ENCODE measurements at regions not wholly inside any gene's neighbourhood (a gene's known extent, or its start where the extent isn't known, plus 50 kb on each side); places are given as distances from the start of the nearest gene placed in this dataset.
"Not testable (repeated sequence)": the region's sequence is repeated elsewhere in the genome, so short reads cannot be mapped to it uniquely, and the experiment has no call there.

GRCh38 chr1:232709386-232709785, 79.5 kb upstream of the SIPA1L2 start:
- Histone ChIP-seq H3K27ac (no peak overlapping the region), H3K4me3 (no peak overlapping the region), H3K36me3 (no peaks in the 10 kb centered on the region), H3K4me1 (peaks cover 0 to 32% (median 5%) of the 10 kb centered on the region in 4 donors), H3K9me3 (no peaks in the 10 kb centered on the region), H3K27me3 (no peaks in the 10 kb centered on the region)
- DNase-seq, result peak in 1 of 3 donors; percentile 35
- TF ChIP-seq POLR2A (IDR thresholded peaks at IDR 0.05) (no peak), CTCF (IDR thresholded peaks at IDR 0.05) (no peak)
- peak; percentile 21 to 56 (median 42) for ATAC-seq
- intact Hi-C loops (cut with DNase I), result no loop called here
- 59% methylated on average over 4 of the region's 5 CpGs for WGBS (ENCODE audit: insufficient coverage, low coverage, low lambda C conversion rate, missing lambda C conversion rate)

GRCh38 chr1:232711996-232712395, 82.1 kb upstream of the SIPA1L2 start:
- ATAC-seq (no peak), DNase-seq (no peak)
- no peaks in the 10 kb centered on the region for H3K36me3 ChIP-seq
- no peak overlapping the region for H3K4me3 ChIP-seq
- intact Hi-C loops (cut with DNase I), result no loop called here
- TF ChIP-seq CTCF (IDR thresholded peaks at IDR 0.05) (no peak), POLR2A (IDR thresholded peaks at IDR 0.05) (no peak)
- H3K4me1 ChIP-seq, result peaks cover 0 to 16% (median 0%) of the 10 kb centered on the region in 4 donors
- no peak overlapping the region for H3K27ac ChIP-seq
- H3K9me3 ChIP-seq, result no peaks in the 10 kb centered on the region
- H3K27me3 ChIP-seq, result no peaks in the 10 kb centered on the region
- 83% methylated on average over 6 of the region's 6 CpGs for WGBS (ENCODE audit: insufficient coverage, low coverage, low lambda C conversion rate, missing lambda C conversion rate)

GRCh38 chr1:232713785-232714184, 83.9 kb upstream of the SIPA1L2 start:
- TF ChIP-seq CTCF (IDR thresholded peaks at IDR 0.05), result no peak
- no peak for TF ChIP-seq POLR2A (IDR thresholded peaks at IDR 0.05)
- peaks cover 0 to 9% (median 0%) of the 10 kb centered on the region in 4 donors for H3K4me1 ChIP-seq
- no peak overlapping the region for H3K27ac ChIP-seq
- no peak for ATAC-seq
- no peak overlapping the region for H3K4me3 ChIP-seq
- H3K36me3 ChIP-seq, result no peaks in the 10 kb centered on the region
- no peaks in the 10 kb centered on the region for H3K9me3 ChIP-seq
- DNase-seq, result no peak
- intact Hi-C loops (cut with DNase I), result no loop called here
- no peaks in the 10 kb centered on the region for H3K27me3 ChIP-seq

GRCh38 chr1:232715154-232715553, 85.2 kb upstream of the SIPA1L2 start:
- no peaks in the 10 kb centered on the region for H3K36me3 ChIP-seq
- ATAC-seq, result no peak
- no peaks in the 10 kb centered on the region for H3K4me1 ChIP-seq
- intact Hi-C loops (cut with DNase I), result no loop called here
- no peak for DNase-seq
- no peak overlapping the region for H3K4me3 ChIP-seq
- TF ChIP-seq POLR2A (IDR thresholded peaks at IDR 0.05), result no peak
- no peak for TF ChIP-seq CTCF (IDR thresholded peaks at IDR 0.05)
- H3K27ac ChIP-seq, result no peak overlapping the region
- H3K27me3 ChIP-seq, result no peaks in the 10 kb centered on the region
- H3K9me3 ChIP-seq, result no peaks in the 10 kb centered on the region

GRCh38 chr1:232717911-232718310, 87.3 kb upstream of the MAP10 start:
- H3K4me3 ChIP-seq; intact Hi-C loops (cut with DNase I); ATAC-seq; H3K36me3 ChIP-seq; H3K4me1 ChIP-seq; DNase-seq; H3K9me3 ChIP-seq; H3K27me3 ChIP-seq; H3K27ac ChIP-seq: not testable (repeated sequence)
- 88% methylated on average over 4 of the region's 4 CpGs for WGBS (ENCODE audit: insufficient coverage, low coverage, low lambda C conversion rate, missing lambda C conversion rate)

Data from right lobe of liver (tissue), 6 donors.